ENCODE measurements at regions not wholly inside any gene's neighbourhood (a gene's known extent, or its start where the extent isn't known, plus 50 kb on each side); places are given as distances from the start of the nearest gene placed in this dataset.

DNA sequence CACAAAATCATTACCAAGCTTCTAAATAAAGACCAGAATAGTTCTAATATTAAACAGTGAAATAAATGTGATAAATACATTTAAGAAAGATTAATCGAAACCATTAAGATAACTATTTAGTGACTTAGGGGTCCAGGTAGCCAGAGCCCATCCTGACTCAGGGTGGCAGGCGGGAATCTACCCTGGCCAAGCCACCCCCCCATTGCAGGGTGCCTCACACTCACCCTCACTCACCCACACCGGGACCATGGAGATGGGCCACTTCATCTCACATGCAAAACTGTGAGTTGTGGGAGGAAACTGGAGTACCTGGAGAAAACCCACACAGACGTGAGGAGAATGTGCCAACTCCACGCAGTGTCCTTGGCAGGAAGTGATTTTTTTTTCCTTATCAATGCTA lies 237.6 kb upstream of the HAND2 start:
- TF ChIP-seq, protein P1, sequence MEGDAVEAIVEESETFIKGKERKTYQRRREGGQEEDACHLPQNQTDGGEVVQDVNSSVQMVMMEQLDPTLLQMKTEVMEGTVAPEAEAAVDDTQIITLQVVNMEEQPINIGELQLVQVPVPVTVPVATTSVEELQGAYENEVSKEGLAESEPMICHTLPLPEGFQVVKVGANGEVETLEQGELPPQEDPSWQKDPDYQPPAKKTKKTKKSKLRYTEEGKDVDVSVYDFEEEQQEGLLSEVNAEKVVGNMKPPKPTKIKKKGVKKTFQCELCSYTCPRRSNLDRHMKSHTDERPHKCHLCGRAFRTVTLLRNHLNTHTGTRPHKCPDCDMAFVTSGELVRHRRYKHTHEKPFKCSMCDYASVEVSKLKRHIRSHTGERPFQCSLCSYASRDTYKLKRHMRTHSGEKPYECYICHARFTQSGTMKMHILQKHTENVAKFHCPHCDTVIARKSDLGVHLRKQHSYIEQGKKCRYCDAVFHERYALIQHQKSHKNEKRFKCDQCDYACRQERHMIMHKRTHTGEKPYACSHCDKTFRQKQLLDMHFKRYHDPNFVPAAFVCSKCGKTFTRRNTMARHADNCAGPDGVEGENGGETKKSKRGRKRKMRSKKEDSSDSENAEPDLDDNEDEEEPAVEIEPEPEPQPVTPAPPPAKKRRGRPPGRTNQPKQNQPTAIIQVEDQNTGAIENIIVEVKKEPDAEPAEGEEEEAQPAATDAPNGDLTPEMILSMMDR (IDR thresholded peaks at IDR 0.05; ENCODE audit: borderline replicate concordance, insufficient read depth, low read depth, low read length) = no peak
- no peak overlapping the region for H3K4me3 ChIP-seq (ENCODE audit: low read depth, low read length)

DNA sequence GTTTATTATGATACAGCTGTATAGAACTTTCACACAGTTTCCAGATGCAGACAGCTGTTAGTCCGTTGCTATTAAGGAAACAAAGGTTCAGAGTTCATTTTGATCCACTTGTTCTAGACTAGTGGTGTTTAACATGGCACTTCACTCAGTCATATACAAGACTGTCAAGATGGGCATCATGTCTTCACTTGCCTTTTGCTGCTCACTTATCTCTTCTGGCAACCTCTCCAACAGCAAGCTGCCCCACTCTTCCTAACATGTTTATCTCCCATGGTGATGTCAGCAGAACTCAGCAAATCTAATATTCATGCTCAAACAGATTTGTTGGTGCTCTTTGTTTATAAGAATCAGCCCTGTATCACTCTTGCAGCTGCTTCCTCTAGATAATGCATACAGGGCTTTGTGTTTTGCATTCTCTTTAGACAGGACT lies 236.2 kb upstream of the HAND2 start:
- TF ChIP-seq, protein P1 (IDR thresholded peaks at IDR 0.05; ENCODE audit: borderline replicate concordance, insufficient read depth, low read depth, low read length) = no peak
- no peak overlapping the region for H3K4me3 ChIP-seq (ENCODE audit: low read depth, low read length)

DNA sequence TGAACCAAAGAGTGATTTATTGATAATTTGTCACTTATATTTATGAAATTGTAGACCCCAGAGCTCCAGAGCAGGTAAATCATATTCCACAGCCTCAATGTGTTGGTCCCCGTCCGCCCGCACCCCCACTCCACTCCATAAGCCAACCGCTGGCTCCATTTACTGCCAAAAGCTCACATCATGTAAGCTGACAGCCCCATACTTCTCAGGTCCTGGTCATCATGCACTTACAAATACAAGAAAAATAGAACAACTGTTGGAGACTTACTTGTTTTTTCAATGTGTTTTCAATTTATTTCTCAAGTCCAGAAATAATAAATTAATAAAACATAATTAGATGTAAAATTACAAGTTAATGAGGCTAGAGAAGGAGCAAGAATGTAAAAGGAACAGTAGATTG lies 235.7 kb upstream of the HAND2 start:
- no peak overlapping the region for H3K4me3 ChIP-seq (ENCODE audit: low read depth, low read length)
- TF ChIP-seq, protein P1 (IDR thresholded peaks at IDR 0.05; ENCODE audit: borderline replicate concordance, insufficient read depth, low read depth, low read length) = no peak

DNA sequence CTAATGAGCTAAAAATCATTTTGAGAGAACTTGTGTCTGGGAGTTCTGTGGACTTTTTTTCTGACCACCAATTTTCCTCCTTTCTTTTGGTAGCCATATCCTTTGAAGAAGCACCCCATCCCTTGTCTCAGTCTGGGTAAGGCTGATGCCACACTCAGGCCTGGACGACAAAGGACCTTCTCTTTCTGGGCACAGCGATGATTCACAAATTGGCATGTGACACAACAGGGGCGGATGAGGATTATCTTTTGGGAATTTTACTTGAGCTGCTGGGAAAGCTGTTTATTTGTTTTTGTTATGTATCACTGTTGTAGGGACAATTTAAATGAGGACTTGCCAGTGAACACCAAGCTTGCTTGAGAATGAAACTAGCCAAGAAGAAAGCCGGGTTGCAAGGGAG lies 233.4 kb upstream of the HAND2 start:
- TF ChIP-seq, protein P1 (IDR thresholded peaks at IDR 0.05; ENCODE audit: borderline replicate concordance, insufficient read depth, low read depth, low read length) = no peak
- H3K4me3 ChIP-seq (ENCODE audit: low read depth, low read length) = no peak overlapping the region

DNA sequence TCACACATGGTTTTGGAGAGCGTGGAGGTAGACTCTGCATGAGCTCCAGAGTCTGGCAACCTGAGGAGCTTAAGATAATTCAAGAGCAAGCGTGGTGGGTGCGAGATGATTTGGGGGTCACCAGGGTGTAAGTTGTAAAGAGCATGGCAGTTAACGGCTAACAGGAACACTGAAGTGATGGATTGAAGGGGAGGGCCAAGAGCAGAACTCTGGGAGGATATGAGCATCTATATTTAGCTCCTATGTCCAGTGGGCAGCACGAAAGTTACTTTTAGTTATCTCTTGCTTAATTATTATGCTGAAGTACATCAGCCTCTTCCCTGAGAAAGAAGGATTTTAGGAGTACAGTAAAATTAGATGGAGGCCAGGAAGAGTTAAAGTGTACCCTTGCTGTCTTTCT lies 231.9 kb upstream of the HAND2 start:
- TF ChIP-seq, protein P1 (IDR thresholded peaks at IDR 0.05; ENCODE audit: borderline replicate concordance, insufficient read depth, low read depth, low read length) = no peak
- no peak overlapping the region for H3K4me3 ChIP-seq (ENCODE audit: low read depth, low read length)

DNA sequence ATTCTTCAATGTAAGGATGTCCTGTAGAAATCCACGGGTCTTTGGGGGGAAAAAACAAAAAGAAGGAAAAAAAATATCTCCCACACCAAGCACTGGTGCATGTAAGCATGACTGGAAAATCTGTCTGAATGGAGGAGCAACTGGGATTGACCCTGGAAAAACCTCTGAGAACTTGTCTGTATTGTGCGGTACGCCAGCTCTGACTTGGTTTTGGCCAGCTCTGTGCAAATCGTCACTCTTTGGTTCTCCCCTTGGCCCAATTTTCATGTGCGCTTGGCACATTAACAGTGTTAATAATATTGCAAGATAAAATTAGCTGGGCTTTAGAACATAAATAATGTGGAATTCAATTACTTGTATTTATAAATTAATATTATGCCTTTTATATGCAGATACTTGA lies 231.2 kb upstream of the HAND2 start:
- TF ChIP-seq, protein P1 (IDR thresholded peaks at IDR 0.05; ENCODE audit: borderline replicate concordance, insufficient read depth, low read depth, low read length) = no peak
- H3K4me3 ChIP-seq (ENCODE audit: low read depth, low read length) = no peak overlapping the region

DNA sequence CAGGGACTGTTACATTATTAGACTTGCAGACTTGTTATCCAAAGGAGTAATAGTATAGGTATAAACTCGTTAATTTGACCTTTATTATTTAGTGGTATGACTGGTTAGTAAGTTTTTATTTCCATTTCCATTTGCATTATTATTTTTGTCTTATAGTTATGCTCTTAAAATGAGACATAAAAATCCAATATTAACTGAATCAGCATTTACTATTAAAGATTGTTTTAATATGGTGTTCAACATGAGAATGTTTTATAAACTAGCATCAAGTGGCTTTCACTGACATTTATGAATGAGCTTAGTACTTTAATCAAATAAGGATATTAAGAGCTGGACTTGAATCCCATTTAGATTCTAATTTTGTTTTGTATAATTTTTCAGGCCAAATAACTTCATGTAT lies 228.1 kb upstream of the HAND2 start:
- TF ChIP-seq, protein P1 (IDR thresholded peaks at IDR 0.05; ENCODE audit: borderline replicate concordance, insufficient read depth, low read depth, low read length) = no peak
- H3K4me3 ChIP-seq (ENCODE audit: low read depth, low read length) = no peak overlapping the region
